Smooth muscle cell (in vitro differentiated cells): ENCODE measurements at regions not wholly inside any gene's neighbourhood (a gene's known extent, or its start where the extent isn't known, plus 50 kb on each side); places are given as distances from the start of the nearest gene placed in this dataset.

ENCODE experiments used
- DNase-seq: peaks from one replicate; lab custom pipeline; 2025; ENCODE audit not compliant: unreplicated experiment; lab: John Stamatoyannopoulos, UW
- H2AFZ ChIP-seq: fragments of 200-600 bp; sonication (generic); 2 replicates; pipeline ENCODE4 v1.6.0; 2016; ENCODE audit warnings: antibody characterized with exemption, low read depth, mild to moderate bottlenecking
- H3F3A ChIP-seq: fragments of 200-600 bp; sonication (generic); 2 replicates; pipeline ENCODE4 v1.6.0; 2017; ENCODE audit warnings: antibody characterized with exemption, low read depth
- H3K27ac ChIP-seq: fragments of 200-600 bp; sonication (generic); 2 replicates; pipeline ENCODE4 v1.5.1; 2016; ENCODE audit warnings: low read depth, mild to moderate bottlenecking
- H3K27me3 ChIP-seq: fragments of 200-600 bp; sonication (generic); 2 replicates; pipeline ENCODE4 v1.6.1; 2016; ENCODE audit warnings: low read depth, mild to moderate bottlenecking
- H3K36me3 ChIP-seq: fragments of 200-600 bp; sonication (generic); 2 replicates; pipeline ENCODE4 v1.5.1; 2016; ENCODE audit warnings: low read depth
- H3K4me1 ChIP-seq: fragments of 200-600 bp; sonication (generic); 2 replicates; pipeline ENCODE4 v1.5.1; 2016; ENCODE audit warnings: low read depth
- H3K4me2 ChIP-seq: fragments of 200-600 bp; sonication (generic); 2 replicates; pipeline ENCODE4 v1.6.0; 2016; ENCODE audit warnings: mild to moderate bottlenecking
- H3K4me3 ChIP-seq: fragments of 200-600 bp; sonication (generic); 2 replicates; pipeline ENCODE4 v1.5.1; 2016; ENCODE audit warnings: mild to moderate bottlenecking
- H3K79me2 ChIP-seq: fragments of 200-600 bp; sonication (generic); 2 replicates; pipeline ENCODE4 v1.6.0; 2016; ENCODE audit warnings: low read depth, mild to moderate bottlenecking
- H3K9ac ChIP-seq: fragments of 200-600 bp; sonication (generic); 2 replicates; pipeline ENCODE4 v1.6.0; 2016; ENCODE audit warnings: low read depth
- H3K9me3 ChIP-seq: fragments of 200-600 bp; sonication (generic); replicated peaks from 2 replicates; pipeline ENCODE4 v1.5.1; 2016; ENCODE audit warnings: low read depth
- H4K20me1 ChIP-seq: fragments of 200-600 bp; sonication (generic); 2 replicates; pipeline ENCODE4 v1.6.0; 2016; ENCODE audit warnings: low read depth
- WGBS: methylation state at CpG from one replicate; pipeline ENCODE4 v1.1.7; 2016; ENCODE audit warnings: low lambda C conversion rate; 5-methylcytosine and 5-hydroxymethylcytosine counted together
- TF ChIP-seq, protein P1 (sequence below): fragments of 200-600 bp; sonication (generic); IDR thresholded peaks from 2 replicates; pipeline ENCODE4 v1.5.1; 2017; ENCODE audit warnings: borderline replicate concordance, mild to moderate bottlenecking, antibody characterized with exemption; ENCODE audit not compliant: insufficient read depth, poor library complexity, severe bottlenecking

DNA sequence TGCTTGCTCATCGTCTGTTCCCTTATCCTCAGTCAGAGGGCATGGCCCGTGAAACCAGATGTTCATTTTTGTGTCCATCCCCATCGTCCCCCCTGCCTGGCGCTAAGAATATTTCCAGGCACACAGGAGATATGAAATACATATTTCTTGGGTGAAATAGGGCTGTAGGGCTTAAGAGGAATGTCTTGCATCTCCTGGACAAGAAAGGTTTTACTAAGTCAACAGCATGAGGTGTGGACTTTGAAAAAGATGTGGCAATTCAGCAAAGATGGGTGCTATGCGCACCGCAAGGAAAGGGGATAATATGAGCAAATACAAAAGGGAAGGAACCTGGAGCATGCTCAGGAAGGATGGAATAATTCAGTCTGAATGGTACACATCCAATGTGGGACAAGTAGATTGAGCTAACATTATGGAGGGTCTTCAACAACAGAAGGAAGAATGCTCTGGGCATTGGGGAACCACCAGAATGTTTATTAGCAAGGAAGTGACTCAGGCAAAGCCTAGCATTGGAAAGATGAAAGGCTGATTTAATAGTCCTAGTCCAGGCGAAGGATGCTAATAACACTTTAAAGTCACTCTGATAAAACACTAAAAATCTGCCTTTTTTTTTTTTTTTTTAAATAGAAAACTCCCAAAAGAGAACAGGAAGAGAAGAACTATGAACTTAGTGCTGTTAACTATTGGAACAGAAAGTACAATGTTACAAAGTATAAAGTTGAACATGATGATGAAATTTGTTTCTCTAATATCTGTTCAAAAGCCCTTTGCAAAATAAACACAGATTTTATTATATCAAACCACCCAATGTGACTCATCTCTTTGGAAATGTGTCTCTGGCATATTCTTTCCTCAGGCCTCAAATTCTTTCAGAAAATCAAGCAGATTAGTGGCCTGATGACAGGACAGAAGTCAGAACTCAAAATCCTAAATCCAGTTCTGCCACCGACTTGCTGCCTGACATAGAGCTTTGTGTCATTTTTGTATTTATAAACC lies 449.5 kb downstream of the BCAT1 start:
- TF ChIP-seq, protein P1, sequence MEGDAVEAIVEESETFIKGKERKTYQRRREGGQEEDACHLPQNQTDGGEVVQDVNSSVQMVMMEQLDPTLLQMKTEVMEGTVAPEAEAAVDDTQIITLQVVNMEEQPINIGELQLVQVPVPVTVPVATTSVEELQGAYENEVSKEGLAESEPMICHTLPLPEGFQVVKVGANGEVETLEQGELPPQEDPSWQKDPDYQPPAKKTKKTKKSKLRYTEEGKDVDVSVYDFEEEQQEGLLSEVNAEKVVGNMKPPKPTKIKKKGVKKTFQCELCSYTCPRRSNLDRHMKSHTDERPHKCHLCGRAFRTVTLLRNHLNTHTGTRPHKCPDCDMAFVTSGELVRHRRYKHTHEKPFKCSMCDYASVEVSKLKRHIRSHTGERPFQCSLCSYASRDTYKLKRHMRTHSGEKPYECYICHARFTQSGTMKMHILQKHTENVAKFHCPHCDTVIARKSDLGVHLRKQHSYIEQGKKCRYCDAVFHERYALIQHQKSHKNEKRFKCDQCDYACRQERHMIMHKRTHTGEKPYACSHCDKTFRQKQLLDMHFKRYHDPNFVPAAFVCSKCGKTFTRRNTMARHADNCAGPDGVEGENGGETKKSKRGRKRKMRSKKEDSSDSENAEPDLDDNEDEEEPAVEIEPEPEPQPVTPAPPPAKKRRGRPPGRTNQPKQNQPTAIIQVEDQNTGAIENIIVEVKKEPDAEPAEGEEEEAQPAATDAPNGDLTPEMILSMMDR = no peak
- peak overlapping the region; percentile 43 for H3K9ac ChIP-seq
- DNase-seq = no peak
- H3K4me1 ChIP-seq = peaks cover 26% of the 10 kb centered on the region
- 39% methylated on average over 8 of the region's 8 CpGs for WGBS
- H3K4me3 ChIP-seq = peak overlapping the region; percentile 27
- peaks cover 70% of the 10 kb centered on the region for H3K79me2 ChIP-seq
- H3F3A ChIP-seq = peaks cover 30% of the 10 kb centered on the region
- H4K20me1 ChIP-seq = no peaks in the 10 kb centered on the region
- no peaks in the 10 kb centered on the region for H3K27me3 ChIP-seq
- peak overlapping the region; percentile 91 for H3K27ac ChIP-seq
- H3K4me2 ChIP-seq = peak overlapping the region; percentile 84
- no peaks in the 10 kb centered on the region for H3K36me3 ChIP-seq
- no peaks in the 10 kb centered on the region for H3K9me3 ChIP-seq
- H2AFZ ChIP-seq = no peak overlapping the region

DNA sequence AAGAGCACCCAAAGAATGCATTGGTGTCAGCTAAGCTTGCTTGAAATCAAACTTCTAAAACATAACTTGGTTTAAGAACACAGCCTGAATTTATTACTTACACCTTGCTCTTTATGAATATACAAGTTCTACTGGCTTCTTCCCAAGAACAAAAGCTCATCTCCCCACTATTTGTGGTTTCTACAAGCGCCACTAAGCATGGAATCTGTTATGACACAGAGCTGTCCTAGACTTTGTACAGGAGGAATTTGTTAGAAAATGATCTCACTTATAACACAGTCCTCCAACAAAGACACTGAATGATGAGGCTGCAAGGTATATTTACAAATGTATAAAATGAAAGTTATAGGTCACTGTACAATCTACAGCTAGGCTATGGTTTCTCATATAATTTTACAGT lies 452.1 kb downstream of the BCAT1 start:
- H3K4me1 ChIP-seq = peaks cover 26% of the 10 kb centered on the region
- no peaks in the 10 kb centered on the region for H4K20me1 ChIP-seq
- 16% methylated on average over 1 of the region's 1 CpG for WGBS
- no peak overlapping the region for H3K4me3 ChIP-seq
- H3K4me2 ChIP-seq = peak overlapping the region; percentile 48
- H3K27ac ChIP-seq = peak overlapping the region; percentile 91
- peak overlapping the region; percentile 30 for H3K9ac ChIP-seq
- H3K9me3 ChIP-seq = no peaks in the 10 kb centered on the region
- DNase-seq = no peak
- no peak overlapping the region for H2AFZ ChIP-seq
- no peaks in the 10 kb centered on the region for H3K36me3 ChIP-seq
- TF ChIP-seq, protein P1 = no peak
- no peaks in the 10 kb centered on the region for H3K27me3 ChIP-seq
- H3K79me2 ChIP-seq = peaks cover 69% of the 10 kb centered on the region
- peaks cover 26% of the 10 kb centered on the region for H3F3A ChIP-seq

DNA sequence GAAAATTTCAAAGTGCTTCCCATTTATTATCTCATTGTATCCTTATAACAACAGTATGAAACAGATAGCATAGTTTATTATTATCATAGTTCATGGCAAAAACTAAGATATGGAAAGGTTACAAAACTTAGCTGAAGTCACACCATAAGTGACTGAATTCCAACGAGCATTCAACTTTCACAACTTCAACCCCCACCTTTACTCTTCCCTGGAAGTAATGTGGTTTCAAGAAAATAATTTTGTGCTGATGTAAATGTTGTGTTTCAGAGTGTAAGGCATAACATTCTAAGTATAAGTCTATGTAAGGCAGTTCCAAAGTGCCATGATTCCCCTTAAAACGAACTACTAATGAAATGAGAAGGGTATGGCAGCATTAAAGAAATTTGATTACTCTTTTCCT lies 454.5 kb downstream of the BCAT1 start:
- peaks cover 62% of the 10 kb centered on the region for H3K79me2 ChIP-seq
- TF ChIP-seq, protein P1 = no peak
- no peaks in the 10 kb centered on the region for H3K9me3 ChIP-seq
- H3K4me2 ChIP-seq = peak overlapping the region; percentile 40
- no peak overlapping the region for H3K4me3 ChIP-seq
- H3K27ac ChIP-seq = peak overlapping the region; percentile 91
- H3K4me1 ChIP-seq = peaks cover 25% of the 10 kb centered on the region
- peaks cover 13% of the 10 kb centered on the region for H3F3A ChIP-seq
- 51% methylated on average over 2 of the region's 2 CpGs for WGBS
- DNase-seq = no peak
- H2AFZ ChIP-seq = no peak overlapping the region
- H3K9ac ChIP-seq = no peak overlapping the region
- H4K20me1 ChIP-seq = no peaks in the 10 kb centered on the region
- H3K27me3 ChIP-seq = no peaks in the 10 kb centered on the region
- no peaks in the 10 kb centered on the region for H3K36me3 ChIP-seq

DNA sequence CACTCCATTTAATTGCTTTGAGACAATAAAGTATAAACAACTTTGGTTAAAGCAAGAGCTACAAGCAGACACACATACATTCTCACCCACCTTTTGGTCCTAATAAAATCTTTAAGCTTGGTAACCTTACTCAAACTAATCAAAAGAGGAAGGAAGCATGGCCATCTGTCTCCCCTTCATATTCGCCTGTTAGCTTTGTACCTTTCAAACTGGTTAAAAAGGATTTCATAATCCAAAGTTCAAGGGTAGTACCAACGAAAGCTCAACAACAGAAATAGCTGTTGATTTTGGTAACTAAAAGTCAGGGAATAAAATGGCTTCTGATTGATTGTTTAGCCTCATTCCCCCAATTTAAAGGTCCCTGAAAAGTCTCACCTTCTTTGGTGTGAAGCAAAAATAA lies 456.9 kb downstream of the BCAT1 start:
- no peak overlapping the region for H2AFZ ChIP-seq
- no peak overlapping the region for H3K4me3 ChIP-seq
- H4K20me1 ChIP-seq = no peaks in the 10 kb centered on the region
- H3F3A ChIP-seq = no peaks in the 10 kb centered on the region
- peaks cover 31% of the 10 kb centered on the region for H3K4me1 ChIP-seq
- H3K27me3 ChIP-seq = no peaks in the 10 kb centered on the region
- H3K9me3 ChIP-seq = no peaks in the 10 kb centered on the region
- H3K36me3 ChIP-seq = no peaks in the 10 kb centered on the region
- WGBS = 92% methylated on average over 2 of the region's 2 CpGs
- H3K4me2 ChIP-seq = peak overlapping the region; percentile 64
- H3K9ac ChIP-seq = no peak overlapping the region
- H3K27ac ChIP-seq = peak overlapping the region; percentile 63
- H3K79me2 ChIP-seq = peaks cover 67% of the 10 kb centered on the region
- DNase-seq = no peak
- TF ChIP-seq, protein P1 = no peak
